B cell (primary cell): ENCODE measurements at regions not wholly inside any gene's neighbourhood (a gene's known extent, or its start where the extent isn't known, plus 50 kb on each side); places are given as distances from the start of the nearest gene placed in this dataset.

Experiments used
- CTCF ChIP-seq: fragments of 200-600 bp; IDR thresholded peaks from one replicate; pipeline ENCODE4 v1.8.0; 2022; ENCODE audit warnings: antibody characterized with exemption, mild to moderate bottlenecking
- EZH2 ChIP-seq: IDR thresholded peaks from 2 replicates; pipeline ENCODE4 v1.6.1; 2012; ENCODE audit warnings: borderline replicate concordance, low read depth, mild to moderate bottlenecking, moderate library complexity, low read length; ENCODE audit not compliant: insufficient read depth, poor library complexity, severe bottlenecking

- TF ChIP-seq CTCF, result no peak
- TF ChIP-seq EZH2, result no peak
These were observed 384.3 kb downstream of the CD83 start for GRCh38 chr6:14501914-14502313.
